GM19025 (cell line): ENCODE measurements at regions not wholly inside any gene's neighbourhood (a gene's known extent, or its start where the extent isn't known, plus 50 kb on each side); places are given as distances from the start of the nearest gene placed in this dataset.
A peak's percentile ranks its signal among the peaks of the same experiment; 100 is the strongest.
"Not testable (repeated sequence)": the region's sequence is repeated elsewhere in the genome, so short reads cannot be mapped to it uniquely, and the experiment has no call there.

Experiments used
- ATAC-seq: cut with Tn5 transposase; IDR thresholded peaks from one replicate; pipeline ENCODE4 v1.9.1; 2021; ENCODE audit warnings: mild to moderate bottlenecking, low read depth, moderate library complexity; ENCODE audit not compliant: unreplicated experiment

- ATAC-seq, result not testable (repeated sequence)
Measured at GRCh38 chr12:4138532-4138931, 135.0 kb upstream of the CCND2 start.

GRCh38 chr12:4138051-4138450 is 135.5 kb upstream of the CCND2 start:
- no peak for ATAC-seq

GRCh38 chr12:4137441-4137840 is 136.1 kb upstream of the CCND2 start:
- ATAC-seq, result no peak

GRCh38 chr12:4137015-4137414 is 136.5 kb upstream of the CCND2 start:
- no peak for ATAC-seq

- peak; percentile 73 for ATAC-seq
Measured at GRCh38 chr12:4135919-4136605, 137.5 kb upstream of the CCND2 start.

- ATAC-seq, result no peak
Measured at GRCh38 chr12:4134448-4135263, 138.9 kb upstream of the CCND2 start.

GRCh38 chr12:4133636-4134447 is 139.7 kb upstream of the CCND2 start:
- ATAC-seq, result no peak

- no peak for ATAC-seq
Measured at GRCh38 chr12:4133029-4133428, 140.5 kb upstream of the CCND2 start.

GRCh38 chr12:4121506-4122020 is 152.0 kb upstream of the CCND2 start:
- no peak for ATAC-seq

- ATAC-seq, result no peak
Measured at GRCh38 chr12:4120316-4120917, 153.1 kb upstream of the CCND2 start.

- ATAC-seq, result peak; percentile 84
Measured at GRCh38 chr12:4119157-4119761, 154.3 kb upstream of the CCND2 start.

GRCh38 chr12:4118601-4119156 is 154.9 kb upstream of the CCND2 start:
- ATAC-seq, result no peak

GRCh38 chr12:4118017-4118510 is 155.5 kb upstream of the CCND2 start:
- ATAC-seq, result no peak

GRCh38 chr12:4117386-4118016 is 156.1 kb upstream of the CCND2 start:
- no peak for ATAC-seq

GRCh38 chr12:4116251-4117111 is 157.1 kb upstream of the CCND2 start:
- ATAC-seq, result no peak

- ATAC-seq, result no peak
Measured at GRCh38 chr12:4115570-4115969, 158.0 kb upstream of the CCND2 start.

GRCh38 chr12:4114986-4115385 is 158.6 kb upstream of the CCND2 start:
- ATAC-seq, result no peak

- no peak for ATAC-seq
Measured at GRCh38 chr12:4112734-4113325, 160.7 kb upstream of the CCND2 start.
